ENCODE measurements at regions not wholly inside any gene's neighbourhood (a gene's known extent, or its start where the extent isn't known, plus 50 kb on each side); places are given as distances from the start of the nearest gene placed in this dataset.

DNA sequence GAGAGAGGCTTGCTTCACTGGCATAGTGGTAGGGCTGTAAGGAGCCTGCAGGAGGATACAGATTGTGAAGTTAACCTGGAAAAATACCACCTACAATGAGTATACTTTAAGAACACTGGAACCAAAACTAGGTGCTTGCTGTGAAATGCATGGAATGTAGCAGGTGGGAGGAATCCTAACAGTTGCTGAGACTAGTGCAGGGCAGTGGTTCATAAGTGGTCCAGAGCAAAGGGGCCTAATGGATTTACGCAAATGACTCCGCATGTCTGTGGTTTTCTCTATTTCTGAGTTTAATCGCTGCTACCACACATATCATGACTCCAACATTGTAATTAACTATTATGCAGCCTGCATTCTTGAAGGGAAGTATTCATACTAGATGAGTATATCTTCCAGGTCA, 218.4 kb downstream of the CHRM2 start:
- no peak for DNase-seq
- Histone ChIP-seq H3K4me1 (ENCODE audit: low read length) (no peaks in the 10 kb centered on the region), H3K36me3 (replicated peaks; ENCODE audit: insufficient read depth, low read length) (no peaks in the 10 kb centered on the region), H3K27ac (ENCODE audit: low read length) (no peak overlapping the region), H3K79me2 (ENCODE audit: low read length) (no peaks in the 10 kb centered on the region), H3K9ac (ENCODE audit: low read length) (no peak overlapping the region), H3K27me3 (replicated peaks; ENCODE audit: insufficient read depth, low read length) (no peaks in the 10 kb centered on the region), H3K9me3 (replicated peaks; ENCODE audit: insufficient read depth, low read length) (no peaks in the 10 kb centered on the region), H2AFZ (ENCODE audit: low read length) (no peak overlapping the region), H3K9me2 (replicated peaks; ENCODE audit: insufficient read depth, low read length) (no peaks in the 10 kb centered on the region), H3K4me2 (ENCODE audit: low read depth, low read length) (no peak overlapping the region), H4K20me1 (ENCODE audit: insufficient read depth, low read length) (no peaks in the 10 kb centered on the region), H3K4me3 (ENCODE audit: low read length) (no peak overlapping the region), H3F3A (ENCODE audit: insufficient read depth, low read length) (no peaks in the 10 kb centered on the region)
- no peak for TF ChIP-seq EZH2phosphoT487 (IDR thresholded peaks at IDR 0.05; ENCODE audit: low read length)
- TF ChIP-seq, protein P1, sequence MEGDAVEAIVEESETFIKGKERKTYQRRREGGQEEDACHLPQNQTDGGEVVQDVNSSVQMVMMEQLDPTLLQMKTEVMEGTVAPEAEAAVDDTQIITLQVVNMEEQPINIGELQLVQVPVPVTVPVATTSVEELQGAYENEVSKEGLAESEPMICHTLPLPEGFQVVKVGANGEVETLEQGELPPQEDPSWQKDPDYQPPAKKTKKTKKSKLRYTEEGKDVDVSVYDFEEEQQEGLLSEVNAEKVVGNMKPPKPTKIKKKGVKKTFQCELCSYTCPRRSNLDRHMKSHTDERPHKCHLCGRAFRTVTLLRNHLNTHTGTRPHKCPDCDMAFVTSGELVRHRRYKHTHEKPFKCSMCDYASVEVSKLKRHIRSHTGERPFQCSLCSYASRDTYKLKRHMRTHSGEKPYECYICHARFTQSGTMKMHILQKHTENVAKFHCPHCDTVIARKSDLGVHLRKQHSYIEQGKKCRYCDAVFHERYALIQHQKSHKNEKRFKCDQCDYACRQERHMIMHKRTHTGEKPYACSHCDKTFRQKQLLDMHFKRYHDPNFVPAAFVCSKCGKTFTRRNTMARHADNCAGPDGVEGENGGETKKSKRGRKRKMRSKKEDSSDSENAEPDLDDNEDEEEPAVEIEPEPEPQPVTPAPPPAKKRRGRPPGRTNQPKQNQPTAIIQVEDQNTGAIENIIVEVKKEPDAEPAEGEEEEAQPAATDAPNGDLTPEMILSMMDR (IDR thresholded peaks at IDR 0.05; ENCODE audit: low read length): no peak
- TF ChIP-seq EZH2 (optimal IDR thresholded peaks at IDR 0.05; ENCODE audit: low read depth, low read length): no peak

DNA sequence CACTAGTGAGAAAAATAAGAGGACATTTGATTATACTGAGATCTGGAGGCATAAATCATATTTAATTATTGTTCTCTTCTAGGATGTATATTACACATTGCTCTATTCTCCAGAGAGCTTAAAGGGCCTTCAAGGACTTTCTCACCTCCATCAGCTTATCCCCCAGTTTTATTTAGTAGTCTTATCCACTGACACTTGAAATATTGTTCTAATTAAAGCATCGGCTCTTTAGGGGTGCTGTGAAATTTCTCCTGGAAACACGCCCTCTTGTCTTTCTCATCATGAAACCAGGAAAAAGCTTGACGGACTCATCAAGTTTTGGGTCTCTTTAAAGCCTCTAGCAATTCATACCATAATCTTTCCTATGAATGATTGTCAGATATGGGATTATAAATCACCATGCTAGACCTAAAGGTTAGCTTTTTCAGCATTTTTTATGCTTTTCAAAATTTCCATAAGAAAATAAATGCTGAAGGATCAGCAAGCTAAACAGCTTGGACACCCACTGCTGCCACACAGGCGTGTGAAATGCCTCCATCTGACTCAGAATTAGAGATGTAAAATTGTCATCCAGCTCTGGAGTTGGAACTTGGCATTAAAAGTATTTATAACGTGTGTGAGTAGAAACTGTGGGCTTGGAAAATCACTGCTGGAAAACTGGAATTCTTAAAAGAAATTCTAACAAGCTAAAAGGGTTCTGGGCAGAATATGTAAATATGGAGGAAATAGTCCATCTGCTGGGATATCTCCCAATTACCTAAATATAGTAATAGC, 216.3 kb downstream of the CHRM2 start:
- H3K27ac ChIP-seq (ENCODE audit: low read length): no peak overlapping the region

GRCh38 chr7:137082391-137082790, 213.9 kb downstream of the CHRM2 start:
- H3K4me3 ChIP-seq (ENCODE audit: low read length): no peak overlapping the region
- TF ChIP-seq, protein P1 (IDR thresholded peaks at IDR 0.05; ENCODE audit: low read length): no peak
- TF ChIP-seq EZH2phosphoT487 (IDR thresholded peaks at IDR 0.05; ENCODE audit: low read length) (no peak), EZH2 (optimal IDR thresholded peaks at IDR 0.05; ENCODE audit: low read depth, low read length) (no peak)
- H3K9ac ChIP-seq (ENCODE audit: low read length): no peak overlapping the region
- H3K4me1 ChIP-seq (ENCODE audit: low read length): no peaks in the 10 kb centered on the region
- no peaks in the 10 kb centered on the region for H3K9me3 ChIP-seq (replicated peaks; ENCODE audit: insufficient read depth, low read length)
- no peaks in the 10 kb centered on the region for H3F3A ChIP-seq (ENCODE audit: insufficient read depth, low read length)
- DNase-seq: no peak
- H3K4me2 ChIP-seq (ENCODE audit: low read depth, low read length): no peak overlapping the region
- no peaks in the 10 kb centered on the region for H4K20me1 ChIP-seq (ENCODE audit: insufficient read depth, low read length)
- no peak overlapping the region for H3K27ac ChIP-seq (ENCODE audit: low read length)
- H2AFZ ChIP-seq (ENCODE audit: low read length): no peak overlapping the region
- no peaks in the 10 kb centered on the region for H3K36me3 ChIP-seq (replicated peaks; ENCODE audit: insufficient read depth, low read length)
- no peaks in the 10 kb centered on the region for H3K79me2 ChIP-seq (ENCODE audit: low read length)
- H3K27me3 ChIP-seq (replicated peaks; ENCODE audit: insufficient read depth, low read length): no peaks in the 10 kb centered on the region
- H3K9me2 ChIP-seq (replicated peaks; ENCODE audit: insufficient read depth, low read length): no peaks in the 10 kb centered on the region

More for the DNA sequence above, 216.3 kb downstream of the CHRM2 start:
- H3K4me2 ChIP-seq (ENCODE audit: low read depth, low read length): no peak overlapping the region
- H3K9me3 ChIP-seq (replicated peaks; ENCODE audit: insufficient read depth, low read length): no peaks in the 10 kb centered on the region
- TF ChIP-seq EZH2 (optimal IDR thresholded peaks at IDR 0.05; ENCODE audit: low read depth, low read length) (no peak), EZH2phosphoT487 (IDR thresholded peaks at IDR 0.05; ENCODE audit: low read length) (no peak)
- TF ChIP-seq, protein P1 (IDR thresholded peaks at IDR 0.05; ENCODE audit: low read length): no peak
- no peaks in the 10 kb centered on the region for H4K20me1 ChIP-seq (ENCODE audit: insufficient read depth, low read length)
- no peak overlapping the region for H3K9ac ChIP-seq (ENCODE audit: low read length)
- H3K36me3 ChIP-seq (replicated peaks; ENCODE audit: insufficient read depth, low read length): no peaks in the 10 kb centered on the region
- no peak overlapping the region for H3K4me3 ChIP-seq (ENCODE audit: low read length)
- no peaks in the 10 kb centered on the region for H3K79me2 ChIP-seq (ENCODE audit: low read length)
- H3K4me1 ChIP-seq (ENCODE audit: low read length): no peaks in the 10 kb centered on the region
- no peak for DNase-seq
- no peaks in the 10 kb centered on the region for H3K9me2 ChIP-seq (replicated peaks; ENCODE audit: insufficient read depth, low read length)
- no peaks in the 10 kb centered on the region for H3K27me3 ChIP-seq (replicated peaks; ENCODE audit: insufficient read depth, low read length)
- no peaks in the 10 kb centered on the region for H3F3A ChIP-seq (ENCODE audit: insufficient read depth, low read length)
- H2AFZ ChIP-seq (ENCODE audit: low read length): no peak overlapping the region

Measured in MM.1S (cell line).